Chondrocyte (in vitro differentiated cells): ENCODE measurements at regions not wholly inside any gene's neighbourhood (a gene's known extent, or its start where the extent isn't known, plus 50 kb on each side); places are given as distances from the start of the nearest gene placed in this dataset.
"Not testable (repeated sequence)": the region's sequence is repeated elsewhere in the genome, so short reads cannot be mapped to it uniquely, and the experiment has no call there.

ENCODE experiments used
- DNase-seq: peaks from one replicate; pipeline ENCODE4 v3.0.0; 2021; ENCODE audit warnings: mixed read lengths, low spot score
- H3K27ac Mint-ChIP-seq: one replicate; pipeline ENCODE4 v1.8.0; 2021; ENCODE audit warnings: mild to moderate bottlenecking, moderate library complexity, mixed read lengths; ENCODE audit not compliant: unreplicated experiment
- H3K27me3 Mint-ChIP-seq: 2 replicates; pipeline ENCODE4 v1.8.0; 2021; ENCODE audit warnings: low read depth, mixed read lengths
- H3K36me3 Mint-ChIP-seq: 2 replicates; pipeline ENCODE4 v1.8.0; 2021; ENCODE audit warnings: low read depth, mixed read lengths
- H3K4me1 Mint-ChIP-seq: 2 replicates; pipeline ENCODE4 v1.8.0; 2021; ENCODE audit warnings: low read depth, mild to moderate bottlenecking, mixed read lengths
- H3K4me3 Mint-ChIP-seq: one replicate; pipeline ENCODE4 v1.8.0; 2021; ENCODE audit warnings: mild to moderate bottlenecking, moderate library complexity, mixed read lengths; ENCODE audit not compliant: unreplicated experiment
- H3K9me3 Mint-ChIP-seq: 2 replicates; pipeline ENCODE4 v1.8.0; 2021; ENCODE audit warnings: low read depth, mixed read lengths
- CTCF ChIP-seq: fragments of 200-600 bp; sonication (generic); IDR thresholded peaks from 2 replicates; pipeline ENCODE4 v1.5.0; 2021; ENCODE audit warnings: antibody characterized with exemption, mild to moderate bottlenecking, moderate library complexity

DNA sequence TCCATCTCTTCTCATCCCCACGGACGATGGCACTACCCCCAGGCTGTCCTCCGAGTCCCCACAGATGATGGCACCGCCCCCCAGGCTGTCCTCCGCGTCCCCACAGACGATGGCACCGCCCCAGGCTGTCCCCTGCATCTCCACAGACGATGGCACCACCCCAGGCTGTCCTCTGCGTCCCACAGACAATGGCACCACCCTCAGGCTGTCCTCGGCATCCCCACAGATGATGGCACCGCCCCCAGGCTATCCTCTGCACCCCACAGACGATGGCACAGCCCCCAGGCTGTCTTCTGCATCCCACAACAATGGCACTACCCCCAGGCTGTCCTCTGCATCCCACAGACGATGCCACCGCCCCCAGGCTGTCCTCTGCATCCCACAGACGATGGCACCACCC, 57.4 kb upstream of the PTCH1 start:
- Mint-ChIP-seq H3K27me3 (peaks cover 18% of the 10 kb centered on the region), H3K4me1 (peaks cover 21% of the 10 kb centered on the region), H3K4me3 (no peak overlapping the region), H3K27ac (no peak overlapping the region), H3K36me3 (peaks cover 3% of the 10 kb centered on the region), H3K9me3 (peaks cover 2% of the 10 kb centered on the region)
- no peak for TF ChIP-seq CTCF
- DNase-seq: no peak

- H3K36me3 Mint-ChIP-seq: peaks cover 3% of the 10 kb centered on the region
- H3K27me3 Mint-ChIP-seq: peaks cover 18% of the 10 kb centered on the region
Measured at GRCh38 chr9:95573463-95573862, 56.7 kb upstream of the PTCH1 start.

GRCh38 chr9:95572381-95573151, 55.8 kb upstream of the PTCH1 start:
- no peak overlapping the region for H3K27ac Mint-ChIP-seq
- H3K9me3 Mint-ChIP-seq: peaks cover 2% of the 10 kb centered on the region
- H3K4me3 Mint-ChIP-seq: no peak overlapping the region
- H3K4me1 Mint-ChIP-seq: peaks cover 21% of the 10 kb centered on the region
- peaks cover 18% of the 10 kb centered on the region for H3K27me3 Mint-ChIP-seq
- peaks cover 3% of the 10 kb centered on the region for H3K36me3 Mint-ChIP-seq
- no peak for DNase-seq
- TF ChIP-seq CTCF: no peak

More at GRCh38 chr9:95573463-95573862, 56.7 kb upstream of the PTCH1 start:
- TF ChIP-seq CTCF: no peak
- DNase-seq: no peak
- Mint-ChIP-seq H3K4me1 (peaks cover 21% of the 10 kb centered on the region), H3K9me3 (peaks cover 2% of the 10 kb centered on the region), H3K27ac (no peak overlapping the region), H3K4me3 (no peak overlapping the region)

- H3K36me3 Mint-ChIP-seq: no peaks in the 10 kb centered on the region
- peaks cover 21% of the 10 kb centered on the region for H3K4me1 Mint-ChIP-seq
- TF ChIP-seq CTCF: no peak
- no peaks in the 10 kb centered on the region for H3K9me3 Mint-ChIP-seq
- no peak overlapping the region for H3K27ac Mint-ChIP-seq
- H3K4me3 Mint-ChIP-seq: no peak overlapping the region
- H3K27me3 Mint-ChIP-seq: peaks cover 16% of the 10 kb centered on the region
- no peak for DNase-seq
Measured at GRCh38 chr9:95570646-95571045, 53.9 kb upstream of the PTCH1 start.

- no peak for TF ChIP-seq CTCF
- H3K4me1 Mint-ChIP-seq: peaks cover 17% of the 10 kb centered on the region
- no peaks in the 10 kb centered on the region for H3K36me3 Mint-ChIP-seq
- no peak overlapping the region for H3K4me3 Mint-ChIP-seq
- no peak for DNase-seq
- H3K9me3 Mint-ChIP-seq: no peaks in the 10 kb centered on the region
- peaks cover 19% of the 10 kb centered on the region for H3K27me3 Mint-ChIP-seq
- H3K27ac Mint-ChIP-seq: no peak overlapping the region
Measured at GRCh38 chr9:95570150-95570549, 53.4 kb upstream of the PTCH1 start.

GRCh38 chr9:95568735-95569134, 52.0 kb upstream of the PTCH1 start:
- not testable (repeated sequence) for H3K9me3 Mint-ChIP-seq, DNase-seq, H3K36me3 Mint-ChIP-seq, H3K27ac Mint-ChIP-seq, H3K4me3 Mint-ChIP-seq
- peaks cover 22% of the 10 kb centered on the region for H3K27me3 Mint-ChIP-seq
- peaks cover 12% of the 10 kb centered on the region for H3K4me1 Mint-ChIP-seq
